SU-DHL-6 (cell line): ENCODE measurements at regions not wholly inside any gene's neighbourhood (a gene's known extent, or its start where the extent isn't known, plus 50 kb on each side); places are given as distances from the start of the nearest gene placed in this dataset.

Source experiments
- EZH2phosphoT487 ChIP-seq: fragments of 200-600 bp; sonication (generic), shearing (Covaris generic); conservative IDR thresholded peaks from 2 replicates; pipeline ENCODE4 v1.6.1; 2018; ENCODE audit warnings: mild to moderate bottlenecking, antibody characterized with exemption, low read length, moderate library complexity, mixed read lengths
- TF ChIP-seq, protein P1 (sequence below): fragments of 200-600 bp; sonication (generic); IDR thresholded peaks from one replicate; pipeline ENCODE4 v1.5.1; 2017; ENCODE audit warnings: antibody characterized with exemption, mild to moderate bottlenecking, low read length, moderate library complexity; ENCODE audit not compliant: insufficient read depth, poor library complexity, severe bottlenecking

DNA sequence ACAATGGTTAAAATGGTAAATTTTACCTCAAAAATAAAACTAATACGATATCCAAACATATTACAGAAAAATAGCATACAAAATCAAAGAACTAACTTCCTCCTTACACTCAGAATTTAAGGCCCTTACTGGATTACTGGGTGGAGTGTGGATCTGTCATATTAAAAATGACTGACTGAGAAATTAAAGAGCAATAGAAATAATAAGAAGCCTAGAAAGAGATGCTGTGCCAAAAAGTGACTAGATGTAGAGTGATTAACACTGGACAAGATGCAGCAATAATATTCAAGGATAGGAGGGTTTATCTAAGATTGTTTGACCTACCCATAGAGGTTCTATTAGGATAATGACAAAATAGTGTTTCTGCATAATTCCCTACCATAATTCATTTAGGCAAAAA is 424.3 kb downstream of the SETD4 start:
- TF ChIP-seq, protein P1, sequence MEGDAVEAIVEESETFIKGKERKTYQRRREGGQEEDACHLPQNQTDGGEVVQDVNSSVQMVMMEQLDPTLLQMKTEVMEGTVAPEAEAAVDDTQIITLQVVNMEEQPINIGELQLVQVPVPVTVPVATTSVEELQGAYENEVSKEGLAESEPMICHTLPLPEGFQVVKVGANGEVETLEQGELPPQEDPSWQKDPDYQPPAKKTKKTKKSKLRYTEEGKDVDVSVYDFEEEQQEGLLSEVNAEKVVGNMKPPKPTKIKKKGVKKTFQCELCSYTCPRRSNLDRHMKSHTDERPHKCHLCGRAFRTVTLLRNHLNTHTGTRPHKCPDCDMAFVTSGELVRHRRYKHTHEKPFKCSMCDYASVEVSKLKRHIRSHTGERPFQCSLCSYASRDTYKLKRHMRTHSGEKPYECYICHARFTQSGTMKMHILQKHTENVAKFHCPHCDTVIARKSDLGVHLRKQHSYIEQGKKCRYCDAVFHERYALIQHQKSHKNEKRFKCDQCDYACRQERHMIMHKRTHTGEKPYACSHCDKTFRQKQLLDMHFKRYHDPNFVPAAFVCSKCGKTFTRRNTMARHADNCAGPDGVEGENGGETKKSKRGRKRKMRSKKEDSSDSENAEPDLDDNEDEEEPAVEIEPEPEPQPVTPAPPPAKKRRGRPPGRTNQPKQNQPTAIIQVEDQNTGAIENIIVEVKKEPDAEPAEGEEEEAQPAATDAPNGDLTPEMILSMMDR = no peak
- no peak for TF ChIP-seq EZH2phosphoT487
